OCI-LY3 (cell line): ENCODE measurements at regions not wholly inside any gene's neighbourhood (a gene's known extent, or its start where the extent isn't known, plus 50 kb on each side); places are given as distances from the start of the nearest gene placed in this dataset.

Experiments
- EZH2phosphoT487 ChIP-seq: fragments of 200-600 bp; shearing (Covaris generic); IDR thresholded peaks from 2 replicates; pipeline ENCODE4 v1.6.1; 2018; ENCODE audit warnings: antibody characterized with exemption, mixed run types, low read depth
- TF ChIP-seq, protein P1 (sequence below): fragments of 200-600, 300-600 bp; sonication (generic); IDR thresholded peaks from 2 replicates; pipeline ENCODE4 v1.5.1; 2014; ENCODE audit warnings: antibody characterized with exemption, low read length, low read depth

DNA sequence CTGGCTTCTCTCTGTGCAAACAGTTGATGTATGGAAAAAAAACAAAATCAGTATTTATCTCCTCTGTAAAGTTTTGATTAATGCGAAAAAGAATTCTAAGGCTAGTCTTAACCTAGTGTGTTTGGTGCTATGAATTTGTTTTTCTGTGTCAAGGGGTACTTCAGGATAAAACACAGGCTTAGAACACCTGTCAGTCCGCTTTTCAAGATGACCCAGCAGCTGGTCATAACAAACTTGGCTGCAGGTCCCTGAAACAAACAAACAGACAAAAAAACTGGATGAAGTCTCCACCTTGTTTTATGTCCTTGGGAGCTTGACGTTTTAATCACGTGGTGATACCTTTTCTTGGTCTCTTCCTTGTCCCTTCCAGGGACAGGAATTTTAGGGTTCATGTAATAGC lies 689.3 kb downstream of the UQCRFS1 start:
- TF ChIP-seq, protein P1, sequence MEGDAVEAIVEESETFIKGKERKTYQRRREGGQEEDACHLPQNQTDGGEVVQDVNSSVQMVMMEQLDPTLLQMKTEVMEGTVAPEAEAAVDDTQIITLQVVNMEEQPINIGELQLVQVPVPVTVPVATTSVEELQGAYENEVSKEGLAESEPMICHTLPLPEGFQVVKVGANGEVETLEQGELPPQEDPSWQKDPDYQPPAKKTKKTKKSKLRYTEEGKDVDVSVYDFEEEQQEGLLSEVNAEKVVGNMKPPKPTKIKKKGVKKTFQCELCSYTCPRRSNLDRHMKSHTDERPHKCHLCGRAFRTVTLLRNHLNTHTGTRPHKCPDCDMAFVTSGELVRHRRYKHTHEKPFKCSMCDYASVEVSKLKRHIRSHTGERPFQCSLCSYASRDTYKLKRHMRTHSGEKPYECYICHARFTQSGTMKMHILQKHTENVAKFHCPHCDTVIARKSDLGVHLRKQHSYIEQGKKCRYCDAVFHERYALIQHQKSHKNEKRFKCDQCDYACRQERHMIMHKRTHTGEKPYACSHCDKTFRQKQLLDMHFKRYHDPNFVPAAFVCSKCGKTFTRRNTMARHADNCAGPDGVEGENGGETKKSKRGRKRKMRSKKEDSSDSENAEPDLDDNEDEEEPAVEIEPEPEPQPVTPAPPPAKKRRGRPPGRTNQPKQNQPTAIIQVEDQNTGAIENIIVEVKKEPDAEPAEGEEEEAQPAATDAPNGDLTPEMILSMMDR: no peak
- TF ChIP-seq EZH2phosphoT487: no peak
